GM12878 (cell line): ENCODE measurements at regions not wholly inside any gene's neighbourhood (a gene's known extent, or its start where the extent isn't known, plus 50 kb on each side); places are given as distances from the start of the nearest gene placed in this dataset.

Experiments used
- ATAC-seq: fragments of 200-7000 bp; cut with Tn5 transposase; 3 replicates; pipeline ENCODE4 v1.9.1; 2020; ENCODE audit warnings: mild to moderate bottlenecking, moderate library complexity
- BruUV-seq: library from RNA; stranded (reverse); fragments of 400-500 nt; replicated peaks from 2 replicates; lab custom pipeline; 2021; lab: Mats Ljungman, UMichigan
- CTCF ChIA-PET: fragments of 300-600 bp; sonication (Branson Sonifier 250); formaldehyde crosslinking; extraction: SDS; loops from one replicate; lab custom pipeline; 2021; ENCODE audit warnings: inconsistent platforms; lab: Yijun Ruan, JAX
- POLR2A ChIA-PET: fragments of 350-600 bp; formaldehyde crosslinking; extraction: SDS; loops from one replicate; lab custom pipeline; 2021; ENCODE audit warnings: inconsistent platforms; lab: Charles Lee
- RAD21 ChIA-PET: fragments of 300-600 bp; sonication (Branson Sonifier 250); formaldehyde crosslinking; loops from one replicate; lab custom pipeline; 2023; ENCODE audit warnings: antibody characterized with exemption; ENCODE audit not compliant: unreplicated experiment; lab: Charles Lee
- SMC1A ChIA-PET: fragments of 300-600 bp; sonication (Branson Sonifier 250); formaldehyde crosslinking; loops from one replicate; lab custom pipeline; 2023; ENCODE audit not compliant: unreplicated experiment, uncharacterized antibody; lab: Charles Lee
- DNase-seq: peaks from one replicate; pipeline ENCODE4 v3.0.0-alpha.2; 2011; ENCODE audit warnings: low read depth, low spot score
- FAIRE-seq: peaks from 3 replicates; lab custom pipeline; 2011; peaks lifted over from hg19 to GRCh38; lab: Jason Lieb, UNC
- H2AFZ ChIP-seq: 2 replicates; pipeline ENCODE4 v1.6.0; 2011; ENCODE audit warnings: low read depth, low read length, control low read depth; ENCODE audit not compliant: control insufficient read depth
- H3K27ac ChIP-seq: 2 replicates; pipeline ENCODE4 v1.5.1; 2011; ENCODE audit warnings: control low read depth; ENCODE audit not compliant: control insufficient read depth, insufficient read depth
- H3K27me3 ChIP-seq, 2 experiments: replicated peaks in 1 of 2; 2 replicates each; pipeline versions ENCODE4 v1.6.0 to v1.6.1; 2011; ENCODE audit warnings: low read length in 1 of 2; ENCODE audit not compliant: control insufficient read depth in 2 of 2, insufficient read depth in 2 of 2
- H3K36me3 ChIP-seq, 2 experiments: 2 replicates each; pipeline ENCODE4 v1.5.1; 2011; ENCODE audit warnings: low read length in 1 of 2; ENCODE audit not compliant: control insufficient read depth in 2 of 2, insufficient read depth in 2 of 2
- H3K4me1 ChIP-seq: 2 replicates; pipeline ENCODE4 v1.6.1; 2011; ENCODE audit warnings: mild to moderate bottlenecking, low read length, moderate library complexity, mixed read lengths; ENCODE audit not compliant: control insufficient read depth, insufficient read depth
- H3K4me2 ChIP-seq: 2 replicates; pipeline ENCODE4 v1.6.0; 2011; ENCODE audit warnings: control low read depth; ENCODE audit not compliant: control insufficient read depth, insufficient read depth
- H3K4me3 ChIP-seq: fragments of 200-600 bp; sonication (generic); 2 replicates; pipeline ENCODE4 v1.5.1; 2016
- H3K79me2 ChIP-seq: 2 replicates; pipeline ENCODE4 v1.6.0; 2011; ENCODE audit warnings: low read length; ENCODE audit not compliant: control insufficient read depth, insufficient read depth
- H3K9ac ChIP-seq: 2 replicates; pipeline ENCODE4 v1.8.0; 2011; ENCODE audit warnings: low read length, control low read depth, mixed read lengths; ENCODE audit not compliant: control insufficient read depth, insufficient read depth
- H3K9me3 ChIP-seq: replicated peaks from 3 replicates; pipeline ENCODE4 v1.5.1; 2011; ENCODE audit warnings: mild to moderate bottlenecking, low read length; ENCODE audit not compliant: control insufficient read depth, insufficient read depth
- H4K20me1 ChIP-seq: 2 replicates; pipeline ENCODE4 v1.6.0; 2011; ENCODE audit not compliant: control insufficient read depth, insufficient read depth
- CREB1 ChIP-seq: IDR thresholded peaks from 2 replicates; pipeline ENCODE4 v1.6.1; 2012; ENCODE audit warnings: low read depth, mild to moderate bottlenecking, inconsistent platforms
- CREM ChIP-seq: IDR thresholded peaks from 2 replicates; pipeline ENCODE4 v1.6.1; 2014; ENCODE audit warnings: antibody characterized with exemption, low read depth
- E4F1 ChIP-seq: fragments of 450-650 bp; IDR thresholded peaks from 2 replicates; pipeline ENCODE4 v1.6.1; 2018; ENCODE audit warnings: borderline replicate concordance, mild to moderate bottlenecking; ENCODE audit not compliant: partially characterized antibody
- EGR1 ChIP-seq, 2 experiments: IDR thresholded peaks; 1 replicate in 1 of 2; 2 replicates in 1 of 2; pipeline ENCODE4 v1.6.1; 2011 to 2012; ENCODE audit warnings: low read depth in 2 of 2, low read length in 2 of 2, borderline replicate concordance in 1 of 2, mild to moderate bottlenecking in 1 of 2, moderate library complexity in 1 of 2
- PBX3 ChIP-seq: IDR thresholded peaks from 2 replicates; pipeline ENCODE4 v1.6.1; 2011; ENCODE audit warnings: mild to moderate bottlenecking, low read depth, low read length, moderate library complexity; ENCODE audit not compliant: insufficient replicate concordance
- SUZ12 ChIP-seq: fragments of 200-600 bp; sonication (generic); IDR thresholded peaks from one replicate; pipeline ENCODE4 v1.6.1; 2018; ENCODE audit warnings: antibody characterized with exemption, mild to moderate bottlenecking; ENCODE audit not compliant: unreplicated experiment
- ZNF24 ChIP-seq: fragments of 450-650 bp; IDR thresholded peaks from 2 replicates; pipeline ENCODE4 v1.6.1; 2017; ENCODE audit warnings: antibody characterized with exemption, mild to moderate bottlenecking
- ZNF622 ChIP-seq: fragments of 450-650 bp; IDR thresholded peaks from 2 replicates; pipeline ENCODE4 v1.6.1; 2017; ENCODE audit warnings: mild to moderate bottlenecking, inconsistent platforms
- ZNF687 ChIP-seq: fragments of 450-650 bp; IDR thresholded peaks from 2 replicates; pipeline ENCODE4 v1.6.1; 2017; ENCODE audit warnings: mild to moderate bottlenecking, moderate library complexity
- WGBS: methylation state at CpG from one replicate; pipeline ENCODE4 v1.1.6; 2016; ENCODE audit warnings: low lambda C conversion rate; ENCODE audit not compliant: insufficient replicate concordance, insufficient coverage; ENCODE audit errors: missing lambda C conversion rate; 5-methylcytosine and 5-hydroxymethylcytosine counted together
- in situ Hi-C: fragments of 300-500 bp; cut with MboI; formaldehyde crosslinking; loops from 9 replicates; pipeline ENCODE4 v1.14.3; 2018; ENCODE audit warnings: mixed read lengths
- intact Hi-C: fragments of 100-400 bp; cut with micrococcal nuclease; formaldehyde crosslinking; loops from one replicate; pipeline ENCODE4 v1.14.2; 2022; ENCODE audit not compliant: unreplicated experiment

GRCh38 chr18:44518666-44519065 is 162.0 kb upstream of the SETBP1 start:
- in situ Hi-C loops, result no loop called here
- Histone ChIP-seq H3K9me3 (no peaks in the 10 kb centered on the region), H3K9ac (no peak overlapping the region), H3K27me3 (no peaks in the 10 kb centered on the region; a peak in 1 of 4 replicates), H2AFZ (no peak overlapping the region), H3K79me2 (no peaks in the 10 kb centered on the region), H3K36me3 (no peaks in the 10 kb centered on the region), H3K4me3 (no peak overlapping the region), H3K27ac (no peak overlapping the region), H3K4me1 (no peaks in the 10 kb centered on the region), H4K20me1 (no peaks in the 10 kb centered on the region), H3K4me2 (no peak overlapping the region)
- no peak for ATAC-seq
- no peak for TF ChIP-seq SUZ12
- TF ChIP-seq CREB1, result no peak
- no peak for TF ChIP-seq PBX3
- TF ChIP-seq ZNF24, result no peak
- RAD21 ChIA-PET, result no interaction called here
- SMC1A ChIA-PET, result no interaction called here
- intact Hi-C loops, result no loop called here
- no peak for DNase-seq
- BruUV-seq, result no TSS peak
- 0% methylated on average over 1 of the region's 1 CpG for WGBS
- no peak for FAIRE-seq
- POLR2A ChIA-PET, result no interaction called here
- CTCF ChIA-PET, result no interaction called here

- no peak overlapping the region for H3K4me3 ChIP-seq
- WGBS, result 18% methylated on average over 3 of the region's 3 CpGs
- intact Hi-C loops, result no loop called here
- no peaks in the 10 kb centered on the region for H3K79me2 ChIP-seq
- in situ Hi-C loops, result no loop called here
- no peaks in the 10 kb centered on the region for H3K9me3 ChIP-seq
- H3K27me3 ChIP-seq, result no peaks in the 10 kb centered on the region
- no peak for ATAC-seq
- no peak for DNase-seq
- no TSS peak for BruUV-seq
- no peak overlapping the region for H3K4me2 ChIP-seq
- H3K4me1 ChIP-seq, result no peaks in the 10 kb centered on the region
- ChIA-PET CTCF (no interaction called here), RAD21 (no interaction called here), POLR2A (no interaction called here), SMC1A (no interaction called here)
- no peak overlapping the region for H2AFZ ChIP-seq
- FAIRE-seq, result no peak
- no peak overlapping the region for H3K27ac ChIP-seq
- H3K9ac ChIP-seq, result no peak overlapping the region
- no peaks in the 10 kb centered on the region for H3K36me3 ChIP-seq
- H4K20me1 ChIP-seq, result no peaks in the 10 kb centered on the region
- no peak for TF ChIP-seq EGR1 (IDR thresholded peaks at IDR 0.05; ENCODE audit: borderline replicate concordance in 1 of 2, low read depth in 2 of 2, low read length in 2 of 2)
- TF ChIP-seq SUZ12, result no peak
- no peak for TF ChIP-seq CREM
- no peak for TF ChIP-seq ZNF622
- TF ChIP-seq E4F1, result no peak
- TF ChIP-seq ZNF687, result no peak
Measured at GRCh38 chr18:44520981-44521667, 159.6 kb upstream of the SETBP1 start.
